ENCODE measurements at regions not wholly inside any gene's neighbourhood (a gene's known extent, or its start where the extent isn't known, plus 50 kb on each side); places are given as distances from the start of the nearest gene placed in this dataset.

DNA sequence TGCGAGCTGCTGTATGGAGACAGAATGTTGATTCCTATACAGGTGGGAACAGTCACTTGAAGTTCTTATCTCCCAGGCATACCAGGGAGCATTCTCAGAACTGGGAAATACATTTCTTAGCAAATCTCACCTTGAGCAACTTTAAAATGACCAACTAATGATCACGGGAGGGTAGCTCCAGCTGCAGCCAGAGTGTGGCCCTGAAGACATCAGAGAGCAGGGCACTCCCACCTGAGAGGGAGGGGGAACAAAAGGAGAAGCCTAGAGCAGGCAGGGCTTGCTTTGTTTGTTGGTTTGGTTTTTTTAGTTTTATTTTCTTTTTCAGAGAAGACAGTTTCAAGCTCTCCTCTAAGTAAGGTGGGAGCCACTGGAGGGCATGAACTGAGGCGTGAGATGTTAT lies 101.1 kb downstream of the OTX2 start:
- BruUV-seq (replicated peaks) = no TSS peak
- no peak overlapping the region for H3K4me3 ChIP-seq (replicated peaks in 1 of 3; ENCODE audit: insufficient read depth in 1 of 3, low read depth in 1 of 3, low read length in 3 of 3)
- H3K79me2 ChIP-seq (ENCODE audit: control insufficient read depth, insufficient read depth, low read length) = no peaks in the 10 kb centered on the region
- no peaks in the 10 kb centered on the region for H4K20me1 ChIP-seq (replicated peaks; ENCODE audit: control insufficient read depth, extremely low read depth, insufficient read depth, low read length)
- DNase-seq (ENCODE audit: low read depth, low spot score) (no peak), FAIRE-seq (no peak)
- H3K36me3 ChIP-seq (ENCODE audit: control insufficient read depth in 2 of 2, extremely low read depth in 1 of 2, insufficient read depth in 2 of 2, low read length in 2 of 2) = no peaks in the 10 kb centered on the region
- no peak overlapping the region for H3K9ac ChIP-seq (replicated peaks; ENCODE audit: extremely low read depth, insufficient read depth, low read length)
- dilution Hi-C loops (cut with MboI; ENCODE audit: extremely low pct_ligation_motif_present, low sequenced_read_pairs) (no loop called here), intact Hi-C loops (cut with micrococcal nuclease) (no loop called here)
- ChIA-PET CTCF (no interaction called here), POLR2A (no interaction called here)
- H3K4me2 ChIP-seq (ENCODE audit: insufficient read depth, low read length) = no peak overlapping the region
- no peaks in the 10 kb centered on the region for H3K4me1 ChIP-seq (ENCODE audit: control insufficient read depth, extremely low read depth, insufficient read depth, low read length)
- no peaks in the 10 kb centered on the region for H3K9me1 ChIP-seq (replicated peaks; ENCODE audit: control insufficient read depth, extremely low read depth, insufficient read depth, low read length)
- no peak overlapping the region for H3K27ac ChIP-seq (ENCODE audit: insufficient read depth, low read depth, low read length)
- no peaks in the 10 kb centered on the region for H3K9me3 ChIP-seq (replicated peaks; ENCODE audit: control insufficient read depth, insufficient read depth, low read length)
- H3K27me3 ChIP-seq (ENCODE audit: control insufficient read depth in 2 of 2, insufficient read depth in 2 of 2, low read length in 2 of 2) = no peaks in the 10 kb centered on the region
- TF ChIP-seq MYC (IDR thresholded peaks at IDR 0.05; ENCODE audit: low read depth, low read length) (no peak), JUN (IDR thresholded peaks at IDR 0.05; ENCODE audit: borderline replicate concordance, insufficient read depth, insufficient read length, low read depth) (no peak), POLR2A (IDR thresholded peaks at IDR 0.05; ENCODE audit: low read depth, low read length) (no peak), EZH2 (IDR thresholded peaks at IDR 0.05; ENCODE audit: borderline replicate concordance, low read depth, low read length, severe bottlenecking) (no peak), MAX (IDR thresholded peaks at IDR 0.05; ENCODE audit: insufficient read depth, insufficient read length) (no peak), POLR2AphosphoS5 (IDR thresholded peaks at IDR 0.05; ENCODE audit: insufficient read depth, low read depth, low read length) (no peak), FOS (IDR thresholded peaks at IDR 0.05; ENCODE audit: borderline replicate concordance, insufficient read depth, low read length) (no peak), GATA2 (IDR thresholded peaks at IDR 0.05; ENCODE audit: insufficient read depth, insufficient read length, low read depth, low read length) (no peak)
- TF ChIP-seq, protein P1, sequence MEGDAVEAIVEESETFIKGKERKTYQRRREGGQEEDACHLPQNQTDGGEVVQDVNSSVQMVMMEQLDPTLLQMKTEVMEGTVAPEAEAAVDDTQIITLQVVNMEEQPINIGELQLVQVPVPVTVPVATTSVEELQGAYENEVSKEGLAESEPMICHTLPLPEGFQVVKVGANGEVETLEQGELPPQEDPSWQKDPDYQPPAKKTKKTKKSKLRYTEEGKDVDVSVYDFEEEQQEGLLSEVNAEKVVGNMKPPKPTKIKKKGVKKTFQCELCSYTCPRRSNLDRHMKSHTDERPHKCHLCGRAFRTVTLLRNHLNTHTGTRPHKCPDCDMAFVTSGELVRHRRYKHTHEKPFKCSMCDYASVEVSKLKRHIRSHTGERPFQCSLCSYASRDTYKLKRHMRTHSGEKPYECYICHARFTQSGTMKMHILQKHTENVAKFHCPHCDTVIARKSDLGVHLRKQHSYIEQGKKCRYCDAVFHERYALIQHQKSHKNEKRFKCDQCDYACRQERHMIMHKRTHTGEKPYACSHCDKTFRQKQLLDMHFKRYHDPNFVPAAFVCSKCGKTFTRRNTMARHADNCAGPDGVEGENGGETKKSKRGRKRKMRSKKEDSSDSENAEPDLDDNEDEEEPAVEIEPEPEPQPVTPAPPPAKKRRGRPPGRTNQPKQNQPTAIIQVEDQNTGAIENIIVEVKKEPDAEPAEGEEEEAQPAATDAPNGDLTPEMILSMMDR (IDR thresholded peaks at IDR 0.05; ENCODE audit: extremely low read depth in 1 of 2, insufficient read depth in 1 of 2, low read depth in 1 of 2, low read length in 2 of 2) = no peak
- no peak overlapping the region for H2AFZ ChIP-seq (ENCODE audit: low read depth, low read length)
